ENCODE measurements at regions not wholly inside any gene's neighbourhood (a gene's known extent, or its start where the extent isn't known, plus 50 kb on each side); places are given as distances from the start of the nearest gene placed in this dataset.

- no peak for TF ChIP-seq CTCF (conservative IDR thresholded peaks at IDR 0.05; ENCODE audit: control insufficient read depth, insufficient read depth, low read depth, low read length)
- no peak for DNase-seq (ENCODE audit: low read depth)
- no peak overlapping the region for H3K4me3 ChIP-seq (ENCODE audit: control insufficient read depth, low read depth, low read length)
Observed at GRCh38 chr18:71995904-71996465, 548.2 kb downstream of the CBLN2 start.

- H3K4me3 ChIP-seq (ENCODE audit: control insufficient read depth, low read depth, low read length): no peak overlapping the region
- DNase-seq (ENCODE audit: low read depth): no peak
- TF ChIP-seq CTCF (conservative IDR thresholded peaks at IDR 0.05; ENCODE audit: control insufficient read depth, insufficient read depth, low read depth, low read length): no peak
Observed at GRCh38 chr18:71994273-71994672, 549.9 kb downstream of the CBLN2 start.

- no peak for DNase-seq (ENCODE audit: low read depth)
- TF ChIP-seq CTCF (conservative IDR thresholded peaks at IDR 0.05; ENCODE audit: control insufficient read depth, insufficient read depth, low read depth, low read length): no peak
Observed at GRCh38 chr18:71989616-71990015, 554.5 kb downstream of the CBLN2 start.

GRCh38 chr18:71986351-71987050 is 557.6 kb downstream of the CBLN2 start:
- no peak for TF ChIP-seq CTCF (conservative IDR thresholded peaks at IDR 0.05; ENCODE audit: control insufficient read depth, insufficient read depth, low read depth, low read length)
- no peak overlapping the region for H3K4me3 ChIP-seq (ENCODE audit: control insufficient read depth, low read depth, low read length)
- DNase-seq (ENCODE audit: low read depth): no peak

More at GRCh38 chr18:71989616-71990015, 554.5 kb downstream of the CBLN2 start:
- H3K4me3 ChIP-seq (ENCODE audit: control insufficient read depth, low read depth, low read length): no peak overlapping the region

GRCh38 chr18:71976744-71977143 is 567.4 kb downstream of the CBLN2 start:
- no peak for DNase-seq (ENCODE audit: low read depth)
- no peak for TF ChIP-seq CTCF (conservative IDR thresholded peaks at IDR 0.05; ENCODE audit: control insufficient read depth, insufficient read depth, low read depth, low read length)
- no peak overlapping the region for H3K4me3 ChIP-seq (ENCODE audit: control insufficient read depth, low read depth, low read length)

- TF ChIP-seq CTCF (conservative IDR thresholded peaks at IDR 0.05; ENCODE audit: control insufficient read depth, insufficient read depth, low read depth, low read length): no peak
- H3K4me3 ChIP-seq (ENCODE audit: control insufficient read depth, low read depth, low read length): no peak overlapping the region
- DNase-seq (ENCODE audit: low read depth): no peak
Observed at GRCh38 chr18:71966791-71967190, 577.4 kb downstream of the CBLN2 start.
